IMR-90 (cell line): ENCODE measurements at regions not wholly inside any gene's neighbourhood (a gene's known extent, or its start where the extent isn't known, plus 50 kb on each side); places are given as distances from the start of the nearest gene placed in this dataset.

Source experiments
- ATAC-seq: fragments of 200-7000 bp; cut with Tn5 transposase; 2 replicates; pipeline ENCODE4 v1.9.1; 2020; ENCODE audit warnings: low read depth, mild to moderate bottlenecking, moderate library complexity
- BruUV-seq: library from RNA; stranded (reverse); fragments of 400-500 nt; replicated peaks from 2 replicates; lab custom pipeline; 2021; lab: Mats Ljungman, UMichigan
- CTCF ChIA-PET: fragments of 300-600 bp; formaldehyde crosslinking; extraction: SDS; loops from one replicate; lab custom pipeline; 2021; ENCODE audit warnings: antibody characterized with exemption; lab: Yijun Ruan, JAX
- POLR2A ChIA-PET: fragments of 300-600 bp; sonication (Branson Sonifier 250); formaldehyde crosslinking; loops from one replicate; lab custom pipeline; 2022; ENCODE audit warnings: antibody characterized with exemption; ENCODE audit not compliant: unreplicated experiment; lab: Charles Lee
- DNase-seq: peaks from one replicate; pipeline ENCODE4 v3.0.0; 2013
- H2AFZ ChIP-seq: replicated peaks from 2 replicates; pipeline ENCODE3; 2013; ENCODE audit warnings: low read length, mild to moderate bottlenecking; ENCODE audit not compliant: poor library complexity
- H2AK5ac ChIP-seq: 2 replicates; pipeline ENCODE4 v1.6.1; 2013; ENCODE audit warnings: low read depth, low read length, inconsistent platforms
- H2AK9ac ChIP-seq: replicated peaks from 2 replicates; pipeline ENCODE3; 2013; ENCODE audit warnings: mild to moderate bottlenecking, low read depth, low read length, moderate library complexity; ENCODE audit not compliant: poor library complexity
- H2BK120ac ChIP-seq: 2 replicates; pipeline ENCODE4 v1.6.1; 2013; ENCODE audit warnings: low read depth, low read length, inconsistent platforms
- H2BK15ac ChIP-seq: 3 replicates; pipeline ENCODE4 v1.6.1; 2013; ENCODE audit warnings: low read depth, low read length, inconsistent platforms
- H2BK20ac ChIP-seq: 2 replicates; pipeline ENCODE4 v1.6.1; 2013; ENCODE audit warnings: low read depth, mild to moderate bottlenecking, inconsistent platforms, low read length, moderate library complexity
- H2BK5ac ChIP-seq: 2 replicates; pipeline ENCODE4 v1.6.1; 2013; ENCODE audit warnings: mild to moderate bottlenecking, low read depth, low read length, inconsistent platforms; ENCODE audit not compliant: poor library complexity, severe bottlenecking
- H3K14ac ChIP-seq: replicated peaks from 2 replicates; pipeline ENCODE4 v1.6.1; 2013; ENCODE audit warnings: low read depth, low read length, inconsistent platforms
- H3K18ac ChIP-seq: 2 replicates; pipeline ENCODE4 v1.6.1; 2013; ENCODE audit warnings: low read depth, low read length, control low read depth
- H3K23ac ChIP-seq: 2 replicates; pipeline ENCODE4 v1.6.1; 2013; ENCODE audit warnings: low read depth, low read length, inconsistent platforms
- H3K27ac ChIP-seq: 2 replicates; pipeline ENCODE4 v1.5.1; 2013; ENCODE audit warnings: mild to moderate bottlenecking, control low read depth, low read length; ENCODE audit not compliant: insufficient read depth
- H3K27me3 ChIP-seq: 2 replicates; pipeline ENCODE4 v1.6.1; 2013; ENCODE audit warnings: low read length; ENCODE audit not compliant: control insufficient read depth, insufficient read depth
- H3K36me3 ChIP-seq: 2 replicates; pipeline ENCODE4 v1.6.1; 2013; ENCODE audit warnings: low read length, mixed read lengths; ENCODE audit not compliant: control insufficient read depth, insufficient read depth
- H3K4ac ChIP-seq: 2 replicates; pipeline ENCODE4 v1.6.1; 2013; ENCODE audit warnings: low read depth, low read length, inconsistent platforms
- H3K4me1 ChIP-seq: 2 replicates; pipeline ENCODE4 v1.6.1; 2013; ENCODE audit warnings: low read length, mixed read lengths; ENCODE audit not compliant: control insufficient read depth, insufficient read depth
- H3K4me2 ChIP-seq: 2 replicates; pipeline ENCODE4 v1.6.1; 2013; ENCODE audit warnings: low read depth, mild to moderate bottlenecking, control low read depth, low read length, moderate library complexity
- H3K4me3 ChIP-seq: 2 replicates; pipeline ENCODE4 v1.5.1; 2013; ENCODE audit warnings: low read depth, mild to moderate bottlenecking, control low read depth, low read length, moderate library complexity; ENCODE audit not compliant: insufficient read depth
- H3K56ac ChIP-seq: 2 replicates; pipeline ENCODE4 v1.6.1; 2013; ENCODE audit warnings: low read length, inconsistent platforms; ENCODE audit not compliant: insufficient read depth; ENCODE audit errors: extremely low read depth
- H3K79me1 ChIP-seq, 2 experiments: 2 replicates each; pipeline ENCODE4 v1.6.1; 2013; ENCODE audit warnings: low read length in 2 of 2, inconsistent platforms in 1 of 2, low read depth in 1 of 2
- H3K9ac ChIP-seq: 2 replicates; pipeline ENCODE4 v1.6.1; 2013; ENCODE audit warnings: low read depth, low read length, control low read depth
- H3K9me1 ChIP-seq: 2 replicates; pipeline ENCODE4 v1.6.1; 2013; ENCODE audit warnings: low read length, inconsistent platforms; ENCODE audit not compliant: insufficient read depth
- H3K9me3 ChIP-seq: 2 replicates; pipeline ENCODE4 v1.6.1; 2013; ENCODE audit warnings: low read length; ENCODE audit not compliant: control insufficient read depth, insufficient read depth
- H4K20me1 ChIP-seq: 2 replicates; pipeline ENCODE4 v1.6.1; 2013; ENCODE audit warnings: low read length, inconsistent platforms; ENCODE audit not compliant: insufficient read depth
- H4K5ac ChIP-seq: 2 replicates; pipeline ENCODE4 v1.6.1; 2013; ENCODE audit warnings: mild to moderate bottlenecking, low read depth, low read length, control low read depth
- H4K8ac ChIP-seq, 2 experiments: 2 replicates each; pipeline ENCODE4 v1.6.1; 2013; ENCODE audit warnings: low read depth in 2 of 2, low read length in 2 of 2, control low read depth in 1 of 2, inconsistent platforms in 1 of 2
- H4K91ac ChIP-seq: 2 replicates; pipeline ENCODE4 v1.6.1; 2013; ENCODE audit warnings: low read depth, low read length, inconsistent platforms; ENCODE audit not compliant: insufficient read depth
- CEBPB ChIP-seq: IDR thresholded peaks from 2 replicates; pipeline ENCODE4 v1.6.1; 2012; ENCODE audit warnings: low read depth, low read length, improper control_type of control experiment
- FOS ChIP-seq: fragments of 150-350 bp; IDR thresholded peaks from 2 replicates; pipeline ENCODE4 v1.6.1; 2016; ENCODE audit warnings: low read depth, low read length
- MAZ ChIP-seq: IDR thresholded peaks from 2 replicates; pipeline ENCODE4 v1.6.1; 2012; ENCODE audit warnings: low read depth, mild to moderate bottlenecking, low read length, improper control_type of control experiment, moderate library complexity, borderline replicate concordance
- NFE2L2 ChIP-seq: fragments of 150-350 bp; IDR thresholded peaks from 2 replicates; pipeline ENCODE4 v1.6.1; 2016; ENCODE audit warnings: low read depth, mild to moderate bottlenecking, low read length
- RAD21 ChIP-seq: IDR thresholded peaks from 2 replicates; pipeline ENCODE4 v1.6.1; 2012; ENCODE audit warnings: low read length, improper control_type of control experiment
- RFX5 ChIP-seq: IDR thresholded peaks from 2 replicates; pipeline ENCODE4 v1.8.0; 2012; ENCODE audit warnings: low read depth, mild to moderate bottlenecking, low read length, moderate library complexity
- SMC3 ChIP-seq: fragments of 150-350 bp; IDR thresholded peaks from 2 replicates; pipeline ENCODE4 v1.6.1; 2016; ENCODE audit warnings: low read depth, mild to moderate bottlenecking, antibody characterized with exemption, low read length, moderate library complexity
- dilution Hi-C: fragments of 300-500 bp; cut with HindIII; formaldehyde crosslinking; loops from one replicate; pipeline ENCODE4 v1.14.3; 2018; ENCODE audit warnings: low sequenced_read_pairs; ENCODE audit not compliant: unreplicated experiment
- in situ Hi-C: fragments of 300-500 bp; cut with MboI; formaldehyde crosslinking; loops from 3 replicates; pipeline ENCODE4 v1.14.3; 2019; ENCODE audit warnings: low sequenced_read_pairs, inconsistent platforms, mixed read lengths
- intact Hi-C: fragments of 100-400 bp; cut with micrococcal nuclease; formaldehyde crosslinking; loops from 2 replicates; pipeline ENCODE4 v1.10.0; 2022
- TF ChIP-seq, protein P1 (sequence below): fragments of 150-350 bp; IDR thresholded peaks from 2 replicates; pipeline ENCODE4 v1.6.1; 2017; ENCODE audit warnings: mild to moderate bottlenecking, antibody characterized with exemption, low read length, low read depth
- TF ChIP-seq, protein P2 (sequence below): conservative IDR thresholded peaks from 2 replicates; pipeline ENCODE4 v1.5.1; 2012; ENCODE audit warnings: mild to moderate bottlenecking, low read depth, low read length, improper control_type of control experiment

DNA sequence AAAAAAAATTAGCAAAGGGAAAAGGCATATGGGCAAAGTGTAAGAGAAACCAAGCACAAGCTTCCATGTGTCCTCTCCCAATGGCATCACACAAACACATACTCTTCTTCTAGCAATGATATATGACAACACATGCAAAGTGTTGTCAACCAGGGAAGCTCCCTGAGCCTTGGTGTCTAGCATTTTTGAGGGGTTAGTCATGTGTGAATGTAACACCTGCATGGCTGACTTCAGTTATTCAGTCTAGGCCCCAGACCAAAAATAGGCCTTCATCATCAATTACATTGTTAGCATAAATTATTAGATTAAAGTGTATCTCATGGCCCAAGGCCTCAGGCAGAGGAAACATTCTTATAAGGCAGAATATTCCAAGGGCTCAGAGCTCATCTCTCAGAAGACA lies 450.0 kb downstream of the TLE1 start:
- ATAC-seq, result no peak
- Histone ChIP-seq H3K79me1 (no peaks in the 10 kb centered on the region), H2AFZ (no peak overlapping the region), H3K27me3 (no peaks in the 10 kb centered on the region), H2BK15ac (no peak overlapping the region), H3K4me3 (no peak overlapping the region), H3K9ac (no peak overlapping the region), H3K36me3 (no peaks in the 10 kb centered on the region), H4K91ac (no peak overlapping the region), H3K9me3 (no peaks in the 10 kb centered on the region), H4K20me1 (no peaks in the 10 kb centered on the region), H3K4ac (no peak overlapping the region), H2BK5ac (no peak overlapping the region), H3K4me2 (no peak overlapping the region), H3K18ac (0 out of 2 replicates have a peak overlapping the region, but pooled peaks have one; percentile 29), H4K5ac (no peak overlapping the region), H3K4me1 (no peaks in the 10 kb centered on the region), H2AK5ac (peak overlapping the region; percentile 68; the same call in 1 of the 2 replicates), H4K8ac (no peak overlapping the region), H3K56ac (no peak overlapping the region), H3K9me1 (no peaks in the 10 kb centered on the region), H3K23ac (no peak overlapping the region), H2BK20ac (no peak overlapping the region), H3K27ac (no peak overlapping the region), H3K14ac (no peak overlapping the region), H2BK120ac (no peak overlapping the region), H2AK9ac (no peak overlapping the region)
- in situ Hi-C loops (no loop called here), dilution Hi-C loops (no loop called here), intact Hi-C loops (loop anchor here (10.0 kb wide), 1 partner anchor 65 kb away; no protein-coding TSS in a partner anchor)
- ChIA-PET CTCF (no interaction called here), POLR2A (no interaction called here)
- DNase-seq, result no peak
- TF ChIP-seq, protein P1, sequence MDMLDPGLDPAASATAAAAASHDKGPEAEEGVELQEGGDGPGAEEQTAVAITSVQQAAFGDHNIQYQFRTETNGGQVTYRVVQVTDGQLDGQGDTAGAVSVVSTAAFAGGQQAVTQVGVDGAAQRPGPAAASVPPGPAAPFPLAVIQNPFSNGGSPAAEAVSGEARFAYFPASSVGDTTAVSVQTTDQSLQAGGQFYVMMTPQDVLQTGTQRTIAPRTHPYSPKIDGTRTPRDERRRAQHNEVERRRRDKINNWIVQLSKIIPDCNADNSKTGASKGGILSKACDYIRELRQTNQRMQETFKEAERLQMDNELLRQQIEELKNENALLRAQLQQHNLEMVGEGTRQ, result no peak
- TF ChIP-seq RAD21 (no peak), MAZ (no peak), NFE2L2 (no peak), SMC3 (no peak), FOS (no peak), RFX5 (no peak), CEBPB (no peak)
- TF ChIP-seq, protein P2, sequence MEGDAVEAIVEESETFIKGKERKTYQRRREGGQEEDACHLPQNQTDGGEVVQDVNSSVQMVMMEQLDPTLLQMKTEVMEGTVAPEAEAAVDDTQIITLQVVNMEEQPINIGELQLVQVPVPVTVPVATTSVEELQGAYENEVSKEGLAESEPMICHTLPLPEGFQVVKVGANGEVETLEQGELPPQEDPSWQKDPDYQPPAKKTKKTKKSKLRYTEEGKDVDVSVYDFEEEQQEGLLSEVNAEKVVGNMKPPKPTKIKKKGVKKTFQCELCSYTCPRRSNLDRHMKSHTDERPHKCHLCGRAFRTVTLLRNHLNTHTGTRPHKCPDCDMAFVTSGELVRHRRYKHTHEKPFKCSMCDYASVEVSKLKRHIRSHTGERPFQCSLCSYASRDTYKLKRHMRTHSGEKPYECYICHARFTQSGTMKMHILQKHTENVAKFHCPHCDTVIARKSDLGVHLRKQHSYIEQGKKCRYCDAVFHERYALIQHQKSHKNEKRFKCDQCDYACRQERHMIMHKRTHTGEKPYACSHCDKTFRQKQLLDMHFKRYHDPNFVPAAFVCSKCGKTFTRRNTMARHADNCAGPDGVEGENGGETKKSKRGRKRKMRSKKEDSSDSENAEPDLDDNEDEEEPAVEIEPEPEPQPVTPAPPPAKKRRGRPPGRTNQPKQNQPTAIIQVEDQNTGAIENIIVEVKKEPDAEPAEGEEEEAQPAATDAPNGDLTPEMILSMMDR, result no peak
- BruUV-seq, result no TSS peak
